HG02798 (cell line): ENCODE measurements at regions not wholly inside any gene's neighbourhood (a gene's known extent, or its start where the extent isn't known, plus 50 kb on each side); places are given as distances from the start of the nearest gene placed in this dataset.
"Not testable (repeated sequence)": the region's sequence is repeated elsewhere in the genome, so short reads cannot be mapped to it uniquely, and the experiment has no call there.

Experiments
- ATAC-seq: cut with Tn5 transposase; IDR thresholded peaks from one replicate; pipeline ENCODE4 v1.9.1; 2021; ENCODE audit warnings: mild to moderate bottlenecking; ENCODE audit not compliant: unreplicated experiment, poor library complexity

DNA sequence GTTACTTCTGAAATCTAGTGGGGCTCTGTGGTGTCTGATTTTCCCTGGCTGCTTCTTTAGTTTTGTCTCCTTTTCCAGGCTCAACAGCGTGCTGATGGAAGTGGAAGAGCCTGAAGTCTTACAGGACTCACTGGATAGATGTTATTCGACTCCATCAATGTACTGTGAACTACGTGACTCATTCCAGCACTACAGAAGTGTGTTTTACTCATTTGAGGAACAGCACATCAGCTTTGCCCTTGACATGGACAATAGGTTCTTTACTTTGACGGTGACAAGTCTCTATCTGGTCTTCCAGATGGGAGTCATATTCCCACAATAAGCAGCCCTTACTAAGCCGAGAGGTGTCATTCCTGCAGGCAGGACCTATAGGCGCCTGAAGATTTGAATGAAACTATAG is 51.1 kb downstream of the NBPF8 start:
- not testable (repeated sequence) for ATAC-seq

- not testable (repeated sequence) for ATAC-seq
Observed at GRCh38 chr1:120477663-120478062, 62.8 kb downstream of the NBPF8 start.

DNA sequence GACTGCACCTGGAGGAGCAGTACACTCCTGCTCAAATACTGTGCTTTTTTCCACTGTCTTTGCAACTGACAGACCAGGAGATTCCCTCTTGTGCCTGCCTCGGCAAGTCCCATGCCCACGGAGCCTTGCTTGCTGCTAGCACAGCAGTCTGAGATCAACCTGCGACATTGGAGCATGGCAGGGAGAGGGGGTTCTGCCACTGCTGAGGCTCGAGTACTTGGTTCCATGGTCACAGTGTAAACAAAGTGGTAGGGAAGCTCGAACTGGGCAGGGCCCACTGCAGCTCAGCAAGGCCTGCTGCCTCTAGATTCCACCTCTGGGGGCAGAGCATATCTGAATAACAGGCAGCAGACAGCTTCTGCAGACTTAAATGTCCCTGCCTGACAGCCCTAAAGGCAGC is 63.6 kb downstream of the NBPF8 start:
- not testable (repeated sequence) for ATAC-seq

- not testable (repeated sequence) for ATAC-seq
Observed at GRCh38 chr1:120487542-120487941, 72.7 kb downstream of the NBPF8 start.

DNA sequence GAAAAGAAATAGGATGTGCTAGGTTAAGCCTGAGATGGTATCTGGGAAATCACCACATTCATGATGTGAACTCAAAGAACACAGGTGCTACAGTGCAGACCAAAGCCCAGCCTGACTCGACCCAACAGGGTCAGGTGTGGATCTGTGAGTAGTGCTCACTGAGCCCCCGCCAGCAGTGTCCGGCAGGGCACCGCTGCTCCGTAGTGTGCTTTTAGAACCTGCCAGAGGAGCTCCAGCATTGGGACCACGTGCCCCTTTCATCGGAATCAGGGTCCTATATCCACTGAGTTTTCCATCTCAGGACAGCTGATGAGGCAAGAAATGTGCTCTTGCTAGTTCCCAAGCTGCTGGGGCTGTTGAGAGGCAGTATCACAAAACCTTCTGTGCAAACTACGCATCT is 74.4 kb downstream of the NBPF8 start:
- not testable (repeated sequence) for ATAC-seq

- not testable (repeated sequence) for ATAC-seq
Observed at GRCh38 chr1:120497145-120497544, 82.3 kb downstream of the NBPF8 start.

- not testable (repeated sequence) for ATAC-seq
Observed at GRCh38 chr1:120503284-120503683, 88.4 kb downstream of the NBPF8 start.

DNA sequence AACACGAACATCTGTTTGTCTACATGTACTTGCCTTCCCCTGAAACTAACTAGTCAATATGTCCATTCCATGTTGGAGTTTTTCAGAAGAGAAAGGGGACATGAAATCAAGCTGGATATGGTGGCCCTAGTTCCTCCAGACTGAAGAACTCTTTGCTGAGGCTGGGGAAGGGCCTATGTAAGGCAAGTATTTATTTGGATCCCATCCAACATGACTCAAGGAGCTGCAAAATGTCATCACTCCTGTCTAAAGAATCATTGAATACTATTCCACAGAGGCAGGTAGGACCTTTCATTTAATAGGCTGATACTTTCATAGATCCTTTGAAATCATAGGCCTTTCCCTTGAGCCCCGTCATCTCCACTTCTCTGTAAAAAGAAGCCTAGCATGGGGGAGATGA is 91.5 kb downstream of the NBPF8 start:
- not testable (repeated sequence) for ATAC-seq

DNA sequence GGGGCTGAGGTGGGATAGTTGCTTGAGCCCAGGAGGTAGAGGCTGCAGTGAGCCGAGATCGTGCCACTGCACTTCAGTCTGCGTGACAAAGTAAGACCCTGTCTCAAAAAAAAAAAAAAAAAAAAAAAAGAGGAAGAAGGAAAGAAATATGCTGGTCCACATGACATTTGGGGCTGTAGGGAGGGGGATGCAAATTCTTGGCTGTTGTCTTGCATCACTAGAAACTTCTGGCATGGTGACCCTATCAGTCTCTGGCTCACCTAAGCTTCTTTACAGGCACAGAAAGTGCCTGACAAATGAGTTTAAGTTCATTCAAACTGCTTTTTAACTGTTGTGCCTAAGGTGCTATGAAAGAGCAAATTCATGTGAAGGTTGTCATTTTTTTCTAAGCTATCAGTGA is 93.5 kb downstream of the NBPF8 start:
- not testable (repeated sequence) for ATAC-seq

DNA sequence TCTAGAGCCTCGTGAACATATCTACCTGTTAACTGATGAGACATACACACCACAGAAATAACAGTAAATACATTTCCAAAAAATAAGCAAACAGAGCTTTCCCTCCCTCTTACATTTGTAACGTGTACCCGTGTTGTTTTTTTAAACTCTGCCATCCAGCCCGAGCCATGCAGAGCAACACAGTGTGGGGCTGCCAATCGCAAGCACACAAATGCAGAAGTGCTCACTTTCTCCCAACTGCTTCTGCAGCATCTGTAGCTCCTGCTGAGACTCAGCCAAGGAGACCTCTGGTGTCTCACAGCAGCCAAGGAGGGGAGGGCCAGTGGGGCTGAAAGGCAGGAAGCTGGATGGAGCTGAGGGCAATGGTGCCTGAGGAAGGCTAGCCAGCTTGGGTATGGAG is 94.4 kb downstream of the NBPF8 start:
- ATAC-seq: not testable (repeated sequence)

- ATAC-seq: not testable (repeated sequence)
Observed at GRCh38 chr1:120513099-120513498, 98.3 kb downstream of the NBPF8 start.

- not testable (repeated sequence) for ATAC-seq
Observed at GRCh38 chr1:120513531-120513930, 98.7 kb downstream of the NBPF8 start.

GRCh38 chr1:120519196-120519595 is 104.4 kb downstream of the NBPF8 start:
- ATAC-seq: not testable (repeated sequence)

DNA sequence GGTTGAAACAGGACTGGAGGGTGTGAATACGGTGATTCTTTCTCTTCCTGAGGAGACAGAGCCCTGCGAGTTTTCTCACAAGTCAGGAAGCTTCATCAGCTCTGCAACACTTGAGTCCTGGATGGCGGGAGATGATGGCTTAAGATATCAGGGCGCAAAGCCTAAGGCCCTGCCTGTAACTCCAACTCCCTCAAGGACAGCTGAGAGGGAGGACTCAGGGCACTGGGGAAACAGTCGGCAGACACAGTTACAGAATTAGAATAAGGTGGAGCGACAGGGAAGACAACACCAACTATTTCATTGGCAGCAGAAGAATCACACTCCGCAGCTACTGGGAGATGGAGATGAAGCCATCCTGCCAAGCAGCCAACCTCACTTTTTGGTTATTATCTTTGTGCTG is 109.6 kb downstream of the NBPF8 start:
- not testable (repeated sequence) for ATAC-seq

GRCh38 chr1:120525386-120525785 is 110.6 kb downstream of the NBPF8 start:
- ATAC-seq: not testable (repeated sequence)

DNA sequence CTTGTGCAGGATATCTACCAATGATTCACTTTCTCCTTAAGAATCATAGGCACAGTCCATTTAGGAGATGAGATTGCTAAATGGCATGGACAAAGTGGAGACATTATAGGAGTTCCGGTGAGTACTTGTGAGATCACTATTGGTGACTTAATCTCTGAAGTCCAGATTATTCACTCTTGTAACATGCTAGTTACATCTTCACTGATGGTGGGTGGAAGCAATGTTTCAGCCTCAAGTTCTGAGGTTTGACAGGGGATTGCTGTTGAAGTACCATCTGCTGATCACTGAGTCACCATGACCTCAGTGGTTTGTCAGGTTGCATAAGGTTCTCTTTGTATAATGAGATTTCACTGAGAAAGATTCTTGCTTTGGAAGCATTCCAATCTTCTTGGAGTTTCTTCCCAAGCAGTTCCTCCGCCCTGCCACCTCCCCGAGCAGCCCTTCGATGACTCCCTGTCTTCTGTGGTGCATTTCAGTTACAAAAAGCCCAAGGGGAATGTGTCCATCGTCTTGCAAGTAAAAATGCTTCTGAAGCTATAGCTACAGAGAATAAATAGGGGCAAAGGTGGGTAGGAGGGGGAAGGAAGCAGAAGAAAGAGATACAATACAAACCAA is 114.7 kb downstream of the NBPF8 start:
- ATAC-seq: not testable (repeated sequence)

DNA sequence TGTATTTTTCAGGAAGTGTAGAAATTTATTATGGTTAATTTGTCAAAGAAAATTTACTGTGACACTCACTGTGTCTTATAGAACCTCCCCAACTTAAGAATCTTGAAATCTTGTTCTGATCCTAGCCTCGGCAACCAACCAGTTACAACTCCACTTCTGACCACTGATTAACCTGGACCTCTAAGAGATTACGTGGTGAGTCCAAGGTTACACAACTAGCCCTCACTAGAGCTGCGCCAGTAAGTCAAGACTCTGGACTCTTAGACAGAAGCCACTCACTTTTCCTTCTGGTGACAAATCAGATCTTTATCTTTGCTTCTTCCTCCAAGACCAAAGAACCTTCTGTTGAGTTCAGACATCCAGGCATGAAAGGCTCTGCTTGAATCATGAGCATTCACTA is 116.6 kb downstream of the NBPF8 start:
- not testable (repeated sequence) for ATAC-seq

DNA sequence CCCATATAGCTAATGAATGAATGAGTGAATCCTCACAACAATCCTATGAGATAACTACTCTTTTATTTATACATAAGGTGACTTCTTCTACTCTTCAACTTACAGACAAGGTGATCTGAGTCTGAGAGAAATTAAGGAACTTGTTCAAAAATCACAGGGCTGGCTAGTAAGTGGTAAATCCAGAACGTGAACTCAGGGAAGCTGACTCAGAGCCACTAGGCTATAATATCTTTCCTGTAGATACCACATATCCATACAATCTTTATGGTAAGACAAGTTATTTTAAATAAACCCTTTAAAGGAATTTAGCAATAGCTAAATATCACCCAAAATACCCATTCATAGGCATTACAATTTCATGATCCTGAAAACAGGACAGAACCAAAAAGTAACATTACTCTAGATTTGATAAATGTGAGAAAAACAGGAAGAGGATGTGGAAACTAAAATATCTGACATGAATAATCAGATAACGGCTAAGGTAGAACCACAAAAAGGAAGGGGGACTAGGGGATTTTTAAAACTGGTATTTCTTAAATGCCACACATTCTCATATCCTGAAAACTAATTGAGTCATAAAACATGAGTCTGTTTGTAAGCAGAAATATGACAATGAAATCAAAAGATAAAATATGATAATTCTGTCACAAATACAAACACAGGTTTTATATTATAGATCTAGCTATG is 119.7 kb downstream of the NBPF8 start:
- ATAC-seq: peak; percentile 57

DNA sequence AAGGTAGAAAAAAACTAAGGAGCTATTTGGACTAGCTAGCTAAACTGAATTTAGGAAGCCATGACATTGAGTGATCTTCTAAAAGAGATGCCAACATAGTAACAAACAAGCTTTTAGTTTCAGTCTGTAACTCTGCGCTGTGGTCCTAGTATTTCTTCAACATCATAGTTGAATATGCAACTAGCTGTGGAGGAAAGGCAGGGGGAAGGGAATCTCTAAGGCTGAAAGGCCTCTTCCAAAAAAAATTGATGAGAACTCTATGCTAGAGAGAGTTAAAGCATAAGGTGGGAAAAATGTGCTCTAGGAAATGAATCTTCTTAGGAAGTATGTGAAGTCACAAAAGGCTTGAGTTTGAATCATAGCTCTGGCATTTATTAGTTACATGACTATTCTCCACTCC is 120.2 kb downstream of the NBPF8 start:
- ATAC-seq: peak; percentile 70

DNA sequence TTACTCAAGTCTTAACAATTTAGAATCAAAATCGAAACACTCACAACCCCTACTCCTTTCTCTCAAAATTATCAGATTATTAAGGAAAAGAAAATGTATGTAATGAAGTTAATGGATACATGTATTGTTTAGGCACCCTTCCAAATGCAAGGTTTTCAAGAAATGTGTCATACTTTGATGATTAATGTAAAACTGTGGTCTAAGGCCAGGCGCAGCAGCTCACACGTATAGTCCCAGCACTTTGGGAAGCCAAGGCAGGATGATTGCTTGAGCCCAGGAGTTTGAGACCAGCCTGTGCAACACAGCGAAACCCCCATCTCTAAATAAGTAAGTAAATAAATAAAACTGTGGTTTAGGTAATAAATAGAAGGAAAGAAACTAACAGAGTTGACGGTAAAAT is 126.6 kb downstream of the NBPF8 start:
- ATAC-seq: not testable (repeated sequence)

- ATAC-seq: not testable (repeated sequence)
Observed at GRCh38 chr1:120542365-120542764, 127.5 kb downstream of the NBPF8 start.

- not testable (repeated sequence) for ATAC-seq
Observed at GRCh38 chr1:120542940-120543339, 128.1 kb downstream of the NBPF8 start.
